NAMALWA (cell line): ENCODE measurements at regions not wholly inside any gene's neighbourhood (a gene's known extent, or its start where the extent isn't known, plus 50 kb on each side); places are given as distances from the start of the nearest gene placed in this dataset.
"Not testable (repeated sequence)": the region's sequence is repeated elsewhere in the genome, so short reads cannot be mapped to it uniquely, and the experiment has no call there.

ENCODE experiments used
- DNase-seq: peaks from one replicate; pipeline ENCODE4 v3.0.0-alpha.2; 2015; ENCODE audit warnings: low spot score

DNA sequence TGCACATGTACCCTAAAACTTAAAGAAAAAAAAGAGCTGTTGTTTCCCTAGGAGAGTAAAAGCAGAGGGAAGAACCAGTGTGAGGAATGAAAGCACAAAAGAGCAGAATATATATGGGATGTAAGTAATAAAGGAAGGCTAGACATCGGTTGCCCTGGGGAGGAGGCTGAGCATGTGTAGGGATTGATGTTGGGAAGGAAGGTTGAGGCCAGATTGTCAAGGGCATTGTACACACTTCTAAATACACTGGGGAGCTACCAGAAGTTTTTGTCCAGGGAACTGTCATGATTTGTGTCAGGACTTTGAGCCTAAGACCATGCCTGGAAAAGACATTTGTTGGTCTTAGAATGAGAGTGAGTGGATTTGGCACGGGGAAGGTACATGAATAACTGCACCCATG, 467.1 kb downstream of the GPAT3 start:
- DNase-seq, result no peak

DNA sequence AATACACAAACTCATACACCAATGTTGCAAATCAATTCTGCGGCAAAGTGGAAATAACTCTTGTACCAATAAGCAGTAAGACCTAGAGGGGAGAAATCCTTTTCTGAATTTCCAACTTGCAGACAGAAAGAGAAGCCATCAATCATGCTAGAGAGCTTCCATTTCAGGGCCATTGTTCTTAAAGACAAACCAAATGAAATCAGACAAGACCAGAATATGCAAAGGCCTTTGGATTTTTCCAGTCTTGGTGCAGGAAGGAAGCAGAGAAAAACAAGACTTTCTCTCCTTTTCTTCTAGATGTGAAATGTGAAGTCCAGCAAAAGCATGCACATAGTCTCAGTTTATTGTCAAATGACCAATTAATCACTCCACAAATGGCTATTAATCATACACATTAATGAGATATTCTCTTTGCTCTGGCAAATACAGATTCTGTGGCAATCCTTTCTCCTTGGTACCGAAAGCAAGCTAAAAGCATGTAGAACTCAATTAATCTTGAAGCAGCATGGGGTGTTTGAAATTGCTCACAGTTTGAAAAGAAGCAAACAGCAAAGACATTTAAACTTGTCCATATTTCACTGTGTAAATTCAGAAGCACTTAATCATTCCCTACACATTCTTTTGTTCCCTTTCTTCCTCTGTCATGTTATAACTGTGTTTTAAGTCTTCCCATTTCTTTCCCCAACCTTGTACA, 466.1 kb downstream of the GPAT3 start:
- DNase-seq, result no peak

DNA sequence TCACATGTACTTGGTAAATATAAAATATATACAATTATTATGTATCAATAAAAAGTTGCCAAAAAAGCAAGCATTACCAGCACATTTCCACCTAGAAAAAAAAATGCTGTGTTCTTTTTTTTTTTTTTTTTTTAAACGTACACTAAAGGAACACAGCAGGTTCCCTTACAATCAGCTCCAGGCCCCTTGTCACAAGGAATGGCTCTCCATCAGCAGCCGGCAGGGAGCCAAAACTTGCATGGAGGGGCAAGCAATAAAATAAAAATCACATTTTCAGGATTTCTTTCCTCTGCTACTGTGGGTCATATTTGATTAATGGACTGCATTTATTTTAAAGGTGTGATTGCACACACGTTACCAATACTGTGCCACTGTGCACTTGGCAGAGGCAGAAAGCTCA, 460.3 kb downstream of the GPAT3 start:
- no peak for DNase-seq

- DNase-seq, result peak; percentile 29
These were observed 457.9 kb downstream of the GPAT3 start for GRCh38 chr4:83993774-83994173.

DNA sequence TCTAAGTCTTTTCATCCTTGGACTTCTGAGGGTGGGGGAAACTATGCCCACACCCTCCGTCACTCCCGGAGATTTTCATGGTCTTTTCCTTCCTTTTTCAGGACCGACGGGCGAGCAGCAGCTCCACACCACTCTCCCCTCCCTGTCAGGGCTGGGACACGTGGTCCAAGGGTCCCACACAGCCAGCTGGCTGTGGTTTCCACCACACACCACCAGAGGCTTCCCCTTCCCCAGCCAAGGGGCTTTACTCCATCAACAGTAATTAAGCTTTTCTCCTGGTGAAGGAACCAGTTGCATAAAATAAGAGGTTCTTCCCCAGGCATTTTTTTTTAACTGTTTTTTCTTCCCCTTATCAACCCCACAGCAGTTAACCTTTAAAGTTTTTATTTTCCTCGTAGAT, 453.9 kb downstream of the GPAT3 start:
- DNase-seq, result no peak

- DNase-seq, result no peak
These were observed 445.2 kb downstream of the GPAT3 start for GRCh38 chr4:83981156-83981555.

DNA sequence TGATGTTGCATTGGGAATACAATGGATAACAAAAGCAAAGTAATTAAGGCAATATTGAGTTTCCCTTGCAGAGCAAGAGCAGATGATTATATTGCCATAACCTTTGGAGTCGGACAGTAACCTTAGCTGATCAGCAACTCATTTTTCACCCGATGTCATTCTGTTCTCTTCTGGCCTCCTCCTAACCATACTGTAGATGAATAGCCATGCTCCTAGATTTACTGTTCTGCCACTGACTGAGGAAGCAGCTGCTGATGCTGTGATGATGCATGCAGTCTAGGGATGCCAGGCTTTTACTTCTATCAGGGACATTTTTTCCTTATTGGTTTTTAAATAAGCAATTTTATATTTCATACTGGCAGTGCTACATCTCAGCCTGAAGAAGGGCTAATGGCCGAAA, 443.9 kb downstream of the GPAT3 start:
- DNase-seq, result no peak

DNA sequence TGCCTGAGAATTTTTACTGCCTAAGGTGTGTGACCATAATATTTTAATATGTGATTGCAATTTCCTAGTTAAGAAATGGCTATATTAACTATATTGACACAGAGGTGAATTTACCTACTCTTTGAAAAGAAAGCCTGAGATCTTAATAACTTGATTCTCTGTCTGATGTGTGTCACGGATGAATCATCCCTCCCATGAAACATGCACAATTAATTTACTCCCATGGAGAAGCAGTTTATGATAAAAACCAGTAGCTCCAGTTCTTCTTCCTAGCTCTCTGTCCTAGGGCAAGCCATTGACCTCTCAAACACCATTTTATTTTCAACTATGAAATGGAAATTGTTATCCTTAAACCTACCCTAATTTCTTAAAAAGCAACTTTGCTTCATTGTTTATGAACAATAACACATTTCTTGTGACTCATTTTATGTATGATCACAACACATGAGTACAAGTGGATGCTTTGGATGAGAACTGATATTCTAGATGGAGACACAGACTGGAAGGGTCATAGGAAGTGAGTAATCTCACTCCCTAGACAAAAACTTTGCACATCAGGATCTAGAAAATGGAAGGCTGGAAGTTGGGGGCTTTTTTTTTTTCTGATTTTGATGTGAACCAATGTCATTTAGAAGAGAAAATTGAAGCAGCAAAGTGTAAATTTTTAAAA, 438.3 kb downstream of the GPAT3 start:
- no peak for DNase-seq

GRCh38 chr4:83964996-83965541, 429.2 kb downstream of the GPAT3 start:
- peak; percentile 23 for DNase-seq

- no peak for DNase-seq
These were observed 426.6 kb downstream of the GPAT3 start for GRCh38 chr4:83962492-83962891.

DNA sequence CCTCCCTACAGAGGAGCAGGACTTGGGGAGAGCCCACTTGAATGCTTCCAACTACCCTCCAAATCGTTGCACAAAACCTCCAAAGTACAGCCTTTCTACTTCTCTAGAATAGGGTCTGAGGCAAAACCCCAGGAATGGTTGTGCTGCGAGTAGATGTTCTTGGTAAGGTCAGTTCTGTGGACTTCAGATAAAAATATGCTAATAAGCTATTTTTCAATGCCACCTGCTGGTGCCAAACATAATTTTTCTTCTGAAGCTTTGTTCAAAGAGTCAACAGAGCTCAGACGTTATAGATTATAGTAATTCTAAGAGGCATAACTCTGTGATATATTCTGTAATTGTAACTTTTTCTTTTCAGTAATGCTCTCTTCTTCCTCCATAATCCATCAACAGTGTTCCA, 425.7 kb downstream of the GPAT3 start:
- DNase-seq, result peak; percentile 7

DNA sequence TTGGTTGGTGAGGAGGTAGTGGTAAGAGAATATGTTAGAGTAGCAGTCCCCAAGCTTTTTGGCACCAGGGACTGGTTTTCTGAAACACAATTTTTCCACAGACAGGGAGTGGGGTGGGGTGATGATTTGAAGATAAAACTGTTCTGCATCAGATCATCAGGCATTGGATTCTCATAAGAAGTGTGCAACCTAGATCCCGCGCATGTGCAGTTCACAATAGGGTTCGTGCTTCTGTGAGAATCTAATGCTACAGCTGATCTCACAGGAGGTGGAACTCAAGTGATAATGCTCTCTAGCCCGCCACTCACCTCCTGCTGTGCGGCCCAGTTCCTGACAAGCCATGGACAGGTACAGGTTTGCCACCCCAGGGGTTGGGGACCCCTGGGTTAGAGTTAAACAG, 423.3 kb downstream of the GPAT3 start:
- DNase-seq, result no peak

GRCh38 chr4:83947830-83948193, 411.9 kb downstream of the GPAT3 start:
- no peak for DNase-seq

DNA sequence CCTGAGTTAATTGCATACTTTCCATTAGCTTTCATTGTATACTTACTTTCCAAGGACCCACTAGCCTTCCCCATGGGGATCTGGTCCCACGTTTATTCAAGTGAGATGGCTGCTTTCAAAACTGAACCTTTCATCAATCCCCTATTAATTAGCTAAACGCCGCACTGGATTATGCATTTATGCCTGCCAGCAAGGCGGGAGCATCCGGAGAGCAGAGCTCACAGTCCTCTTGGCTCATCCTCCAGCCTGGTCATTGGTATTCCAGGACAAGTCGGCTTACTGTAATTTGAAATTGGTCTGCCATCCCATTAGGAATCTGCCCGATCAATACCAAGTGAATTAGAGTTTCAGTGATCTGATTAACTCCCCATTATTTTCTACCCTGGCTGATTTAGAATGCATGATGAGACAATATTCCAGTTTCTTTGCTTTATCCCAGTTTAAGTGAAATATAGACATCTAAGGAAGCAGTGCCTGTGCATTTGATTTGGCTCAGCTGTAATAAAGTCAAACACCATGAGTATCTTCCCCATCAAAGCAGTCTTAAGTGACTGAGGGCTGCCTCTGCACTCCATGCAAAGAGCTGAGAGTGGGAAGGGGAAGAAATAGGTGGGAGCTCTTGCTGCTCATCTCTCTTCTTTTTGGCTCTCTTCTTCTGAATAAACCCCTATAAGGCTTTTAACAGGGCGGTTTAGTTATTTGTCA, 411.4 kb downstream of the GPAT3 start:
- DNase-seq, result no peak

- not testable (repeated sequence) for DNase-seq
These were observed 407.8 kb downstream of the GPAT3 start for GRCh38 chr4:83943691-83944090.

GRCh38 chr4:83932750-83933391, 397.0 kb downstream of the GPAT3 start:
- no peak for DNase-seq

GRCh38 chr4:83931659-83932438, 395.9 kb downstream of the GPAT3 start:
- no peak for DNase-seq

DNA sequence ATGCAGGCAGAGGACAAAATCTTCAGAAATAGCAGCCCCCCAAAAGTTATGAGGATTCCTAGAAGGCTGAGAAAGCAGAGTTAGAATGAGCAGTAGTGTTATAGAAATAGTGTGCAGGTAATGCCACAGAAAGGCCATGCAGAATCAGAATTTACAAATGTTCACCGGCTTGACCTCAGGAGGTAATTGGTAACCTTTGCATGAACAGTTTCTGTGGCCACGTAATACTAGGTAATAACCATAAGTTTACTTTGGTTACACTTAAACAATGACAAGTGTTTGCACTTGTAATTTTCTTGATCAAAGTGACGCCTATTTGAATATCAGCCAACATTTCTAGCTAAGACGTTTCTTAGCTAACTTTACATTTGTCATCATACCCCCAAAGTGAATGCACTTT, 393.6 kb downstream of the GPAT3 start:
- DNase-seq, result no peak

- no peak for DNase-seq
These were observed 391.0 kb downstream of the GPAT3 start for GRCh38 chr4:83926950-83927349.

GRCh38 chr4:83923341-83923740, 387.4 kb downstream of the GPAT3 start:
- no peak for DNase-seq

GRCh38 chr4:83922402-83922801, 386.5 kb downstream of the GPAT3 start:
- DNase-seq, result no peak

GRCh38 chr4:83921124-83921523, 385.2 kb downstream of the GPAT3 start:
- no peak for DNase-seq
